ENCODE measurements at regions not wholly inside any gene's neighbourhood (a gene's known extent, or its start where the extent isn't known, plus 50 kb on each side); places are given as distances from the start of the nearest gene placed in this dataset.
"Not testable (repeated sequence)": the region's sequence is repeated elsewhere in the genome, so short reads cannot be mapped to it uniquely, and the experiment has no call there.

DNA sequence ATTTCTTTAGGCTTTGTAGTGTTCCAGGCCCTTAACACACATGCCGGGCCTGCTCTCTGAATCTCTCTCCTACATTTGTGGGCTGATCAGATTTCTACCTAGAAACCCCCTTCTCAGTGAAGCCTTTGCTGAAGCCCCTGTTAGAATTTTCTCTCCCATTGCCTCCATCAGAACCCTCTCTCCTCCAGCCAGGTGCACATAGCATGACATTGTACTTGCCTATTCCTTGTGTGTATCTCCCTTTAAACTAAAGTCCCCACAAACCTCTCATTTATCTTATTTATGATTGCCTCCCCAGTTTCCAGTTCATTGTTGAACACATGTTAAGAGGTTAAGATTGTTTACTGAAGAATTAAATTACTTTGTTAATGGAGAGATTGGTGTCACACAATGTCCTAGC, 325.5 kb upstream of the CITED2 start:
- TF ChIP-seq, protein P1, sequence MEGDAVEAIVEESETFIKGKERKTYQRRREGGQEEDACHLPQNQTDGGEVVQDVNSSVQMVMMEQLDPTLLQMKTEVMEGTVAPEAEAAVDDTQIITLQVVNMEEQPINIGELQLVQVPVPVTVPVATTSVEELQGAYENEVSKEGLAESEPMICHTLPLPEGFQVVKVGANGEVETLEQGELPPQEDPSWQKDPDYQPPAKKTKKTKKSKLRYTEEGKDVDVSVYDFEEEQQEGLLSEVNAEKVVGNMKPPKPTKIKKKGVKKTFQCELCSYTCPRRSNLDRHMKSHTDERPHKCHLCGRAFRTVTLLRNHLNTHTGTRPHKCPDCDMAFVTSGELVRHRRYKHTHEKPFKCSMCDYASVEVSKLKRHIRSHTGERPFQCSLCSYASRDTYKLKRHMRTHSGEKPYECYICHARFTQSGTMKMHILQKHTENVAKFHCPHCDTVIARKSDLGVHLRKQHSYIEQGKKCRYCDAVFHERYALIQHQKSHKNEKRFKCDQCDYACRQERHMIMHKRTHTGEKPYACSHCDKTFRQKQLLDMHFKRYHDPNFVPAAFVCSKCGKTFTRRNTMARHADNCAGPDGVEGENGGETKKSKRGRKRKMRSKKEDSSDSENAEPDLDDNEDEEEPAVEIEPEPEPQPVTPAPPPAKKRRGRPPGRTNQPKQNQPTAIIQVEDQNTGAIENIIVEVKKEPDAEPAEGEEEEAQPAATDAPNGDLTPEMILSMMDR (IDR thresholded peaks at IDR 0.05; ENCODE audit: poor library complexity, severe bottlenecking), result no peak
- no peaks in the 10 kb centered on the region for H3K4me1 ChIP-seq (ENCODE audit: insufficient read depth, poor library complexity, severe bottlenecking)
- H3K9me3 ChIP-seq (ENCODE audit: severe bottlenecking), result no peaks in the 10 kb centered on the region
- H3K36me3 ChIP-seq (ENCODE audit: low read depth), result no peaks in the 10 kb centered on the region
- no peak for ATAC-seq (ENCODE audit: low read depth)
- H3K27ac ChIP-seq (ENCODE audit: poor library complexity, severe bottlenecking), result no peak overlapping the region
- no peak overlapping the region for H3K4me3 ChIP-seq (ENCODE audit: severe bottlenecking)
- no peak for DNase-seq (ENCODE audit: low spot score)
- no peaks in the 10 kb centered on the region for H3K27me3 ChIP-seq (ENCODE audit: insufficient read depth, poor library complexity, severe bottlenecking)

DNA sequence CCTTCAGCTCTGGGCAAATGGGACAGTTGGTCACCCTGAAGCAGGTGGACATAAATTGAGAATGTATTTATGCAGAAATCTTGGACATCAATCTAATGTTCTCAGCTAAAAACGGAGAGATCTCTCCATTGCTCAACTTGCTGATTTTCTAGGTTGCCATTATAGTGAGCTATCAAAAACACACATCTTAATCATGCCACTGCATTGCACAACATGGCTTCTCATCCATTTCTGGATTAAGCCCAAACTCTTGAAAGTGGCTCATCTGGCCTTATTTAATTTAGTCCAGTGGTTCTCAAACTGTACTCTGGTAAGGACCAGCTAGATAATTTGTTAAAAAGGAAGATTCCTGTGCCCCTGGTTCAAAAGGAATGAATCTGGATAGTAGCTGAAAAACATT, 324.9 kb upstream of the CITED2 start:
- Histone ChIP-seq H3K9me3 (ENCODE audit: severe bottlenecking) (peaks cover 2% of the 10 kb centered on the region), H3K36me3 (ENCODE audit: low read depth) (no peaks in the 10 kb centered on the region), H3K4me1 (ENCODE audit: insufficient read depth, poor library complexity, severe bottlenecking) (no peaks in the 10 kb centered on the region), H3K4me3 (ENCODE audit: severe bottlenecking) (no peak overlapping the region), H3K27me3 (ENCODE audit: insufficient read depth, poor library complexity, severe bottlenecking) (no peaks in the 10 kb centered on the region), H3K27ac (ENCODE audit: poor library complexity, severe bottlenecking) (no peak overlapping the region)
- TF ChIP-seq, protein P1 (IDR thresholded peaks at IDR 0.05; ENCODE audit: poor library complexity, severe bottlenecking), result no peak
- DNase-seq (ENCODE audit: low spot score), result no peak
- no peak for ATAC-seq (ENCODE audit: low read depth)

DNA sequence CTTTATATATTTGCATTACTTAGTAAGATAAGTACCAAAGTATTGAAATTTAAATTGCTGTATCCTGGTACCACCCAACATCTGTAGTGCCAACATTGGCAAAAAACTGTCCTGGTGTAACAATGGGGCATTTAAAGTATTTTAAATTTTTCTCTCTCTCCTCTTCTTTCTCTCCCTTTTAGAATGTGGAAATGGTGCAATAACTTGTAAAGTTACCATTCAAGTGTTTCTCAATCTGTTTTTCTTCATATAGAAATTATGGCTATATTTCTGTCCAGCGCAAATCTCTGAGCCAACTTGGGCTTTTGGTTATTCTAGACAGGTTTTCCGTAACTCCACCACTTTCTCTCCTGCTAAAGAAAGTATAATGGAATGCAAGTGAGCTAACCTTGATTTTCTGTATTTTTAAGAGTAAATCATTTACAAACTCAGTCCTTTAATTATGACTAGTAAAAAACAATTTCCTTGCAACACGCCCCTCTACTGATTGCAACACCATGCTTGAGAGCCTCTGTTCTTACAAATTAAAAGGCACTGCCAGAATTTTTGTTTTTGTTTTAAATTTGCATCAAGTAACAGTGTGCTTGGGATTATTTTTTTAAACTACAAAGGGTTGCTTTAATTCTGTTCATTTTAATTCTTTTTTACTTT, 324.2 kb upstream of the CITED2 start:
- ATAC-seq (ENCODE audit: low read depth), result no peak
- TF ChIP-seq, protein P1 (IDR thresholded peaks at IDR 0.05; ENCODE audit: poor library complexity, severe bottlenecking), result no peak
- no peak for DNase-seq (ENCODE audit: low spot score)

DNA sequence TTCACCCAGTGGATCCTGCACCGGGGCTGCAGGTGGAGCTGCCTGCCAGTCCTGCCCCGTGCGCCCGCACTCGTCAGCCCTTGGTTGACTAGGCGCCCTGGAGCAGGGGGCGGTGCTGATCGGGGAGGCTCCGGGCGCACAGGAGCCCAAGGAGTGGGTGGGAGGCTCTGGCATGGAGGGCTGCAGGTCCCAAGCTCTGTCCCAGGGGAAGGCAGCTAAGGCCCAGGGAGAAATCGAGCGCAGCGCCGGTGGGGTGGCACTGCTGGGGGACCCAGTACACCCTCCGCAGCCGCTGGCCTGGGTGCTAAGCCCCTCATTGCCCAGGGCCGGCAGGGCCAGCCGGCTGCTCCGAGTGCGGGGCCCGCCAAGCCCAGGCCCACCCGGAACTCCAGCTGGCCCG, 323.4 kb upstream of the CITED2 start:
- DNase-seq (ENCODE audit: low spot score); H3K27ac ChIP-seq (ENCODE audit: poor library complexity, severe bottlenecking); H3K4me3 ChIP-seq (ENCODE audit: severe bottlenecking); H3K27me3 ChIP-seq (ENCODE audit: insufficient read depth, poor library complexity, severe bottlenecking); H3K36me3 ChIP-seq (ENCODE audit: low read depth); H3K4me1 ChIP-seq (ENCODE audit: insufficient read depth, poor library complexity, severe bottlenecking); ATAC-seq (ENCODE audit: low read depth); H3K9me3 ChIP-seq (ENCODE audit: severe bottlenecking): not testable (repeated sequence)

More for the DNA sequence above, 324.2 kb upstream of the CITED2 start:
- no peak overlapping the region for H3K27ac ChIP-seq (ENCODE audit: poor library complexity, severe bottlenecking)
- H3K4me3 ChIP-seq (ENCODE audit: severe bottlenecking), result no peak overlapping the region
- no peaks in the 10 kb centered on the region for H3K4me1 ChIP-seq (ENCODE audit: insufficient read depth, poor library complexity, severe bottlenecking)
- H3K9me3 ChIP-seq (ENCODE audit: severe bottlenecking), result peaks cover 2% of the 10 kb centered on the region
- no peaks in the 10 kb centered on the region for H3K27me3 ChIP-seq (ENCODE audit: insufficient read depth, poor library complexity, severe bottlenecking)
- H3K36me3 ChIP-seq (ENCODE audit: low read depth), result no peaks in the 10 kb centered on the region

DNA sequence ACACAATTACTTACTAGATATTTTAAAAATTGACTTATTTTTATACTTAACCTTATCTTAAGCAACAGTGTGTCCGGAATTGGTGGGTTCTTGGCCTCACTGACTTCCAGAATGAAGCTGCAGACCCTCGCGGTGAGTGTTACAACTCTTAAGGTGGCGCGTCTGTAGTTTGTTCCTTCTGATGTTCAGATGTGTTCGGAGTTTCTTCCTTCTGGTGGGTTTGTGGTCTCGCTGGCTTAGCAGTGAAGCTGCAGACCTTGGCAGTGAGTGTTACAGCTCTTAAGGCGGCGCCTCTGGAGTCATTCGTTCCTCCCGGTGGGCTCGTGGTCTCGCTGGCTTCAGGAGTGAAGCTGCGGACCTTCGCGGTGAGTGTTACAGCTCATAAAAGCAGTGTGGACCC, 322.5 kb upstream of the CITED2 start:
- H3K4me1 ChIP-seq (ENCODE audit: insufficient read depth, poor library complexity, severe bottlenecking); DNase-seq (ENCODE audit: low spot score); ATAC-seq (ENCODE audit: low read depth); H3K27ac ChIP-seq (ENCODE audit: poor library complexity, severe bottlenecking); H3K4me3 ChIP-seq (ENCODE audit: severe bottlenecking); H3K27me3 ChIP-seq (ENCODE audit: insufficient read depth, poor library complexity, severe bottlenecking); H3K36me3 ChIP-seq (ENCODE audit: low read depth); H3K9me3 ChIP-seq (ENCODE audit: severe bottlenecking): not testable (repeated sequence)

DNA sequence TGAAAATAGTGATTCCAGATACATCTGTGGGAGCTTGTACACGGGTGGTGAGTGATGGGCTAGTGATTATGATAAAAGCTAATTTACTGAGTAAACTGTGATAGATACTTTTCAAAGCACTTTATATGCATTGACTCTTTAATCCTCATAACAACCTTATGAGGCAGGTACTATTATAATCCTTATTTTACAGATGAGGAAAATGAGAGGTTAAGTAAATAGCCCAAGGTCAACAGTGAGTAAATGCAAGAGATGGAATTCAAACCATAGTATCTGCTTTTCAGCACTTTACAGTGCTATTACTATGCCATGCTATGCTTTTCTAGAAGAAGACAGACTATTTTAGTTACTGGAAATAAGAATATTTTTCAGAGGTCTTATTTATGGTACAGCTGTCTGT, 320.9 kb upstream of the CITED2 start:
- Histone ChIP-seq H3K4me1 (ENCODE audit: insufficient read depth, poor library complexity, severe bottlenecking) (no peaks in the 10 kb centered on the region), H3K4me3 (ENCODE audit: severe bottlenecking) (no peak overlapping the region), H3K36me3 (ENCODE audit: low read depth) (no peaks in the 10 kb centered on the region), H3K27me3 (ENCODE audit: insufficient read depth, poor library complexity, severe bottlenecking) (no peaks in the 10 kb centered on the region), H3K9me3 (ENCODE audit: severe bottlenecking) (peaks cover 2% of the 10 kb centered on the region), H3K27ac (ENCODE audit: poor library complexity, severe bottlenecking) (no peak overlapping the region)
- TF ChIP-seq, protein P1 (IDR thresholded peaks at IDR 0.05; ENCODE audit: poor library complexity, severe bottlenecking), result no peak
- DNase-seq (ENCODE audit: low spot score) (no peak), ATAC-seq (ENCODE audit: low read depth) (no peak)

All from RWPE2 (cell line).